ENCODE measurements at regions not wholly inside any gene's neighbourhood (a gene's known extent, or its start where the extent isn't known, plus 50 kb on each side); places are given as distances from the start of the nearest gene placed in this dataset.

GRCh38 chr6:22638320-22638719 is 69.0 kb downstream of the HDGFL1 start (continued):
- TF ChIP-seq, protein P1, sequence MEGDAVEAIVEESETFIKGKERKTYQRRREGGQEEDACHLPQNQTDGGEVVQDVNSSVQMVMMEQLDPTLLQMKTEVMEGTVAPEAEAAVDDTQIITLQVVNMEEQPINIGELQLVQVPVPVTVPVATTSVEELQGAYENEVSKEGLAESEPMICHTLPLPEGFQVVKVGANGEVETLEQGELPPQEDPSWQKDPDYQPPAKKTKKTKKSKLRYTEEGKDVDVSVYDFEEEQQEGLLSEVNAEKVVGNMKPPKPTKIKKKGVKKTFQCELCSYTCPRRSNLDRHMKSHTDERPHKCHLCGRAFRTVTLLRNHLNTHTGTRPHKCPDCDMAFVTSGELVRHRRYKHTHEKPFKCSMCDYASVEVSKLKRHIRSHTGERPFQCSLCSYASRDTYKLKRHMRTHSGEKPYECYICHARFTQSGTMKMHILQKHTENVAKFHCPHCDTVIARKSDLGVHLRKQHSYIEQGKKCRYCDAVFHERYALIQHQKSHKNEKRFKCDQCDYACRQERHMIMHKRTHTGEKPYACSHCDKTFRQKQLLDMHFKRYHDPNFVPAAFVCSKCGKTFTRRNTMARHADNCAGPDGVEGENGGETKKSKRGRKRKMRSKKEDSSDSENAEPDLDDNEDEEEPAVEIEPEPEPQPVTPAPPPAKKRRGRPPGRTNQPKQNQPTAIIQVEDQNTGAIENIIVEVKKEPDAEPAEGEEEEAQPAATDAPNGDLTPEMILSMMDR (IDR thresholded peaks at IDR 0.05; ENCODE audit: low read depth, low read length, missing input control) = no peak
- no peak for TF ChIP-seq FOXA2 (IDR thresholded peaks at IDR 0.05)

DNA sequence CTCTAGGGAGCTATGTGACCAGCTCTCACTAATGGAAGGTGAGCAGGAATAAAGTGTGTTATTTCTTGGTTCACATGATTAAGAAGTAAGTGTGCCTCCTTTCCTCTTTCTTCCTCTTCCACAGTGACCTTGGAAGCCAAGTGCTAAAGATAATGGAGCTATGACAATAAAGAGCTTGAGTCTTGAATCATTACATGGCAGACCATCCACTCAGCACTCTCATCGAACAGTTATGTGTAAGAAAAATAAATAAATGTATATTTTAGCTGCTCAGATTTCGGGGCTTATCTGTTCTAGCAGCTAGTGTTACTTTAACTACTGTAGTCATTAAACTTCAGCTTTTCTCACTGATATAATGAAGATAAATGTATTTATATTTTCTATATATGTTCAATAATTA is 72.9 kb downstream of the HDGFL1 start:
- no peak for DNase-seq (ENCODE audit: low spot score)
- Histone ChIP-seq H3K36me3 (ENCODE audit: control insufficient read depth in 4 of 4, insufficient read depth in 3 of 4, low read depth in 1 of 4, low read length in 3 of 4) (no peaks in the 10 kb centered on the region), H3K9me3 (ENCODE audit: control insufficient read depth in 4 of 4, low read length in 3 of 4) (no peaks in the 10 kb centered on the region), H3K9ac (ENCODE audit: low read depth in 1 of 2, low read length in 2 of 2) (no peak overlapping the region), H3K4me1 (ENCODE audit: control insufficient read depth in 4 of 4, insufficient read depth in 4 of 4, low read length in 3 of 4) (no peaks in the 10 kb centered on the region), H3K27me3 (ENCODE audit: control insufficient read depth in 4 of 4, insufficient read depth in 4 of 4, low read length in 3 of 4) (no peaks in the 10 kb centered on the region), H3K27ac (ENCODE audit: low read depth in 1 of 2, low read length in 2 of 2) (no peak overlapping the region), H3K4me3 (ENCODE audit: low read depth in 1 of 3, low read length in 3 of 3) (no peak overlapping the region)
- 71% methylated on average over 2 of the region's 2 CpGs for WGBS
- TF ChIP-seq GABPA (IDR thresholded peaks at IDR 0.05 in 1 of 2, conservative IDR thresholded peaks at IDR 0.05 in 1 of 2) (no peak), HNF4G (IDR thresholded peaks at IDR 0.05) (no peak), FOXA1 (IDR thresholded peaks at IDR 0.05) (no peak), HNF4A (conservative IDR thresholded peaks at IDR 0.05) (no peak), RAD21 (IDR thresholded peaks at IDR 0.05) (no peak), SP1 (IDR thresholded peaks at IDR 0.05) (no peak), NR2F2 (IDR thresholded peaks at IDR 0.05) (no peak)
- TF ChIP-seq, protein P2, sequence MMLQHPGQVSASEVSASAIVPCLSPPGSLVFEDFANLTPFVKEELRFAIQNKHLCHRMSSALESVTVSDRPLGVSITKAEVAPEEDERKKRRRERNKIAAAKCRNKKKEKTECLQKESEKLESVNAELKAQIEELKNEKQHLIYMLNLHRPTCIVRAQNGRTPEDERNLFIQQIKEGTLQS (IDR thresholded peaks at IDR 0.05) = no peak

DNA sequence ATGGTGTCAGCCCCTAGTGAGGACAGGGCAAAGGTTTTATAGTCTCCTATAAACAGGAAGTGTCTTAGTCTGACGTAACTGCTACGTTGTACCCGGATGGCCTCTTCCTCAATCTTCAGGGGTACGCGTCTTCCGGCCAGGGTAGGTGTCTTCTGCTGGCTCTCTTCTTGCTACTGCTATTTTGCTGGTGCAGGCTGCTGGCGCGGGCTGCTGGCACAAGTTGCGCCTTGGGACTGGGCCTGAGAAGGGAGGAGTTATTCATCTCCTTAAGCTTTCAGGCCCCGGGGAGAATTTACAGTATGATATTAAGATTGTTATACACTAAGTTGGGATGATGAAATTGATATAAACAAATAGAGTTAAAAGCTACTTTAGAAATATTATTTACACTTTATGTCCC is 74.4 kb downstream of the HDGFL1 start:
- Histone ChIP-seq H3K9me3 (ENCODE audit: control insufficient read depth in 4 of 4, low read length in 3 of 4) (no peaks in the 10 kb centered on the region), H3K9ac (ENCODE audit: low read depth in 1 of 2, low read length in 2 of 2) (no peak overlapping the region), H3K36me3 (ENCODE audit: control insufficient read depth in 4 of 4, insufficient read depth in 3 of 4, low read depth in 1 of 4, low read length in 3 of 4) (no peaks in the 10 kb centered on the region), H3K4me1 (ENCODE audit: control insufficient read depth in 4 of 4, insufficient read depth in 4 of 4, low read length in 3 of 4) (no peaks in the 10 kb centered on the region), H3K4me3 (ENCODE audit: low read depth in 1 of 3, low read length in 3 of 3) (no peak overlapping the region), H3K27me3 (ENCODE audit: control insufficient read depth in 4 of 4, insufficient read depth in 4 of 4, low read length in 3 of 4) (no peaks in the 10 kb centered on the region), H3K27ac (ENCODE audit: low read depth in 1 of 2, low read length in 2 of 2) (no peak overlapping the region)
- WGBS = 93% methylated on average over 10 of the region's 10 CpGs
- TF ChIP-seq HNF4A (conservative IDR thresholded peaks at IDR 0.05) = no peak
- TF ChIP-seq, protein P1 (IDR thresholded peaks at IDR 0.05; ENCODE audit: low read depth, low read length, missing input control) = no peak
- no peak for TF ChIP-seq FOXA1 (IDR thresholded peaks at IDR 0.05)
- TF ChIP-seq TAF1 (conservative IDR thresholded peaks at IDR 0.05) = no peak
- TF ChIP-seq NR2F2 (IDR thresholded peaks at IDR 0.05) = no peak
- no peak for TF ChIP-seq SP1 (IDR thresholded peaks at IDR 0.05)
- TF ChIP-seq RAD21 (IDR thresholded peaks at IDR 0.05) = no peak
- no peak for TF ChIP-seq HNF4G (IDR thresholded peaks at IDR 0.05)
- no peak for DNase-seq (ENCODE audit: low spot score)

- 62% methylated on average over 3 of the region's 3 CpGs for WGBS
- Histone ChIP-seq H3K4me1 (ENCODE audit: control insufficient read depth in 4 of 4, insufficient read depth in 4 of 4, low read length in 3 of 4) (no peaks in the 10 kb centered on the region), H3K9ac (ENCODE audit: low read depth in 1 of 2, low read length in 2 of 2) (no peak overlapping the region), H3K27me3 (ENCODE audit: control insufficient read depth in 4 of 4, insufficient read depth in 4 of 4, low read length in 3 of 4) (no peaks in the 10 kb centered on the region), H3K36me3 (ENCODE audit: control insufficient read depth in 4 of 4, insufficient read depth in 3 of 4, low read depth in 1 of 4, low read length in 3 of 4) (no peaks in the 10 kb centered on the region), H3K9me3 (ENCODE audit: control insufficient read depth in 4 of 4, low read length in 3 of 4) (no peaks in the 10 kb centered on the region), H3K27ac (ENCODE audit: low read depth in 1 of 2, low read length in 2 of 2) (no peak overlapping the region), H3K4me3 (ENCODE audit: low read depth in 1 of 3, low read length in 3 of 3) (no peak overlapping the region)
- no peak for DNase-seq (ENCODE audit: low spot score)
- no peak for TF ChIP-seq FOXA1 (IDR thresholded peaks at IDR 0.05)
Measured at GRCh38 chr6:22647719-22648118, 78.4 kb downstream of the HDGFL1 start.
